NCI-H2107 treated with DMSO at 0.1 percent for 48 hours (cell line): ENCODE measurements at regions not wholly inside any gene's neighbourhood (a gene's known extent, or its start where the extent isn't known, plus 50 kb on each side); places are given as distances from the start of the nearest gene placed in this dataset.
"Not testable (repeated sequence)": the region's sequence is repeated elsewhere in the genome, so short reads cannot be mapped to it uniquely, and the experiment has no call there.

Experiments used
- DNase-seq: peaks from one replicate; lab custom pipeline; 2025; ENCODE audit not compliant: unreplicated experiment; lab: John Stamatoyannopoulos, UW

DNA sequence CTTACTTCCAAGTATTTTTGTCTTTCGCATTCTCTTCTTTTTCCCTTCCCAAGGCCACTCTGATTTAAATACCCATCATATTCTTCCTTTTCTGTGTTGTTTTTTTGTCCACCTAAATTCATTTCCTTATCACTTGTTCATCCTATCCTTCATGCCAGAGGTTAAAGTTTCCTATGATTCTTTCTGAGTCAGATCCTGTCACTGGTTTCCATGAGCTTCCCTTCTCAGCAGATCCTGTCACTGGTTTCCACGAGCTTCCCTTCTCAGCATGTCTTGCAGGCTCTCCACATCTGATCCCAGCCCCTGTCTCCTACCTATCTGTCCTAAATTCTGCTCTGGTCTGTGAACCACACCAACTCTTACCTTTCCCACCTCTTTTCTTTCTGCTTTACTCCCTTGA is 311.8 kb upstream of the RGS6 start:
- no peak for DNase-seq

DNA sequence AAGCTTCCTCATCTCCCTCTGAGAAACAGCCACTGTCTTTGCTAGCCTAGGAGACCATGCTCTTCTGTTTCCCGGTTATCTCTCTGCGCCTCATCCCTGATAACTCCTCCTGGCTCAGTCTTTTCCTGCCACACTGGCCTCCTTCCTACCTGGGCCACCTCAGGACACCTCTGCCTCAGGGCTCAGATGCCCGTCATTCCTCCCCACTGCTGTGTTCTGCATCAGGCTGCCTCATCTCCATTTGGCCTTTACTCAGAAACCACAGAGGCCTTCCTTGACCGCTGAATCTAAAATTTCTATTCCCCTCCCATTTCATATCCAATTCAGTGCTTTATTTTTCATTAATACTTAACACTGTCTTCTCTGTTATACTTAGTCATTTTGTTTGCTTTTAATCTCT is 311.0 kb upstream of the RGS6 start:
- DNase-seq = no peak

DNA sequence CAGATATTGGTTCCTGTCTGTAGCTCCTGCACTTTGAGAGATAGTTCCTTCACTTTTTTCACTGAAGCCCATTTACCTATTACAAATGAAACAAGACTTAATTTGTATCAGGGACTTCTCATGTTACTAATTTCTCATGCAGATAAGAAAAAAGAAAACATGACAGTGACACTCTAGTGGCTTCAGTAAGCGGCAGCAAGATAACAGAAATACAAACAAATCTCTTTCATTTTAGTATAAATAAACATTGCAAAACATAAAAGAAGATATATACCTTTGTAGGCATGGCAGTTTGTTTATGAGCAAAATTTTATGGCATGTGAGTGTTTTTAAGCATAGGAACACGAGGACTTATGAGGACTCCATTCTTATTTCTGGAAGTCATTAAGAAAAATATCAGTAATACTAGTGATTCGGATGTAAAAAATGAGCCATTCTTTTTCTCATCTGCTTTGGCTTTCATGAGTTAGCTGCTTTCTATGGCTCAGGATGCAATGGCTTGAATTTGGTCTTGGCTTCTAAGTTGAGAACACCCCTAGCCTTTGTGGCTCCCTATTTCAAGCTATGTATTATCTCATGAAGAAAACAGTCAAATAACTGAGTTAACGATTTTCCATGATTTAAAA is 310.1 kb upstream of the RGS6 start:
- DNase-seq = no peak

DNA sequence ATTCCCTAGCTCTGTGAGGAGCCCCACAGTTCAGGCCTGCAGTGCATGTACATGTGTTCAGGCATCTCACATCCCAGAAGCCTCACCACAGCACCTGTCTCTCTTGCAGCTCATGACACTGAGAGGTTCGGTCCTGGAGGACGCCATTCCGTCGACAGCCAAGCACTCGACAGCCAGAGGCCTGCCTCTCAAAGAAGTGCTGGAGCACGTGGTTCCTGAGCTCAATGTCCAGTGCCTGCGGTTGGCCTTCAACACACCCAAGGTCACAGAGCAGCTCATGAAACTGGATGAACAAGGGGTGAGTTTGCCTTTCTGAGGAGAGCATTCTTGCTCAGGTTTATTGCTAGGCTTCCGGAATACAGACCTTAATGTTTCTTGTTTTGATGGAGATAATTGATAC is 308.3 kb upstream of the RGS6 start:
- no peak for DNase-seq

DNA sequence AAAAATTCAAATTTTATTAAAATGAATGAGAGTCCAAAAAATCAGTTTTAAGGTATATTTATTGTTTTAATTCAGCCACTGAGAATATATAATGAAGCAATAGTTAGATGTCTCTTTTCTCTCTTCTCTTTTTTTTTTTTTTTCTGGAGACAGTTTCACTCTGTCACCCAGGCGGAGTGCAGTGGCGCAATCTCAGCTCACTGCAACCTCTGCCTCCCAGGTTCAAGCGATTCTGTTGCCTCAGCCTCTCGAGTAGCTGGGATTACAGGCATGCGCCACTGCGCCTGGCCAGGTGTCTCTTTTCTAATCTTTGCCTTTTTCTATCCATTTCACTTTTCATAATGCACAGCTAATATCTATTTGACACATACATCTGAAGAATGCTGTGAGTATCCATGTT is 307.1 kb upstream of the RGS6 start:
- no peak for DNase-seq

DNA sequence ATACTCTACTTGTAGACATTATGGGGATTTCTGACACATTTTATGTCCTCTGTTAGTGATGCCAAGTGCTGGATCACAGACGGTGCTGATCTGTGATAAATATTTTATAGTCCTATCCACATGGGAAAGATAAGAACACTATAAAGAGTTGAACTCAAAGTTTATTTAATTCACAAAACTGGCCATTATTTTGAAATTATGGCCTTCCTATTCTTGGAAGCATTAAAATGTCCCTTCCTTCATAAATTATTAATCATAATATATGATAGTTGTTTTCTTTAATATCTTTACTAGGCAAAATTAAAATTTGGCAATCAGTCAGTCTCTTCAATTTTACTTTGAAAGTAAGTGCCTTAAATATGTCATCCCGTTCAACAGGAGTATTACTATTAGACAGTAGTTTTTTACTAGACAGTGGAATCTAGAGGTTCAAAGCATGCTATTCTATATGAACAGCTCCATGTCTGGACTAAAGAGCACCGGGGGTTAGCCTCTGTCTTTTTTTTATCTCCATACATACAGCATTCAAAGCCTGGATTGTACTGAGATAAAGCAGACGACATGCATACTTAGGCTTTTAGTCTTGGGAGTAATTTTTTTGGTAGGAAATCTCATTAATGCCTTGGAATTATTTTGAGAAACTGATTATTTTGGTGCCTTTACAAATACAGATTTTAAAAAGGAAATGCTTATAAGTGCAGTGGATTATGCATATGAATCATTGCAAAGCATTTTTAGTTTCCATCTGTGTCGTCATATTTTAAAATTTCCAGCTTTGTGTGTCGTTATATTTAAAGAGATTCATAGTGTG is 306.1 kb upstream of the RGS6 start:
- no peak for DNase-seq

DNA sequence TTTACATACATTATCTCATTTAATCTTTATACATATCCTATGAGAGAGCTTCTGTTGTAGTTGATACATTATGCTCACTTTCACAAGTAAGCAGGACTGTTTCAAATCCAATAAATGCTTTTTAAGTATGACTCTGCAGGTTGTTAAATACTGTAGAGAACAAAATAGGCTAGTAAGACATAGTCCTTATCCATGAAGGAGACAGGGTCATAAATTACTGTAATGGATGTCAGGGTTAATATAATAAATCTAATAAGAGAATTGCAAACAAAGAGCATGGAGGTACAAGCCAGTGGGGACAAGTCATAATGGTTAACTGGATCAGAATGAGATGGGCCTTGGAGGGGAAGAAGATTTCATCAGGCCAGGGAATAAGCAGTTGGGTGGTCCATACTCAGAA is 303.8 kb upstream of the RGS6 start:
- no peak for DNase-seq

DNA sequence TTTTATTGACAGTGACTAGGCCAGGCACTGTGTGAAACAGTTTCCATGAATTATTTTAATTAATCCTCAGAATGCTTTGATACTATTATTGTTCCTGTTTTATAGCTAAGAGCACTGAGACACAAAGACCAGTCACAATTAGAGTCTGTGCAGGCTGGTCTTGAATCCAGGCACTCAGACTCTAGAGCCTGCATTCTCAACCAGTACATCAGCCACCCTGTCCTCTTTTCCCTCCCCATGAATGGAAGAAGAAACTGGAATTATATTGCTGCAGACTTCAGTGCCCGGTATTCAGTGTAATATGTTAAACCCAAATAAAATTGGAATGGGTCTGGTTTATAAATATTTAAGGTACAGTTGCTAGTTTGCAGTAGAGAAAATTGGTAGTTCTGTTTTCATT is 303.0 kb upstream of the RGS6 start:
- DNase-seq = no peak

DNA sequence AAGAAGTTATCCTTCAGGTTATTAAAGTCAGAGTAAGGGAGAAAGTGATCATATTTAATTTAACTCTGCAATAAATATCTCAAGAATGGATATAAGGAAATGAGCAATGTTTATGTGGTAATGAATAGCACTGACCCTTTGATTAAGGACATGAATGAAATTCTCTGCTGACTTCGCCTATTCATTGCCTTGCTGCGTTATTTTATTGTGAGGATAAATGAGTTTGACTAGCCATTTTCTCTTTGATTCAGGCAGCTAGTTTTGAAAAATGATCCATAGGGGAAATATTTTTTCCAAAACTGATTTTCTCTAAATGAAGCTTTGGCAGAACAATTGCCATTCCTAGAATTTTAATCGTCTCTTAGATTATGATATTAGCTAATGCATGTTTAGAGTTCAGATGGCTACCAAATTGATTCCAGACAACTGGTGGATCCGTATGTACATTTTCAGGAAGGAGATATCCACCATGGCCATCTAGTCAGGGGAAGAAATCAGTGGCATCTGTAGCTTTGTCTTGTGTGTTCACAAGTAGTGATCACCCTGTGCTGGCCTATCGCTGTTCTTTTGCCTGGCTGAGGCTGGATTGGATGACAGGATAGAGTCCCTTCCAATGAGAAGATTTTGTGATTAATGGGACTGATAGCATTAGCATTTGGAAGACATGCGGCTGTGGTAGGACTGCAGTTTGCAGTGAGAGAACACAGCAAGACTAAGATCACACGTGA is 302.3 kb upstream of the RGS6 start:
- no peak for DNase-seq

DNA sequence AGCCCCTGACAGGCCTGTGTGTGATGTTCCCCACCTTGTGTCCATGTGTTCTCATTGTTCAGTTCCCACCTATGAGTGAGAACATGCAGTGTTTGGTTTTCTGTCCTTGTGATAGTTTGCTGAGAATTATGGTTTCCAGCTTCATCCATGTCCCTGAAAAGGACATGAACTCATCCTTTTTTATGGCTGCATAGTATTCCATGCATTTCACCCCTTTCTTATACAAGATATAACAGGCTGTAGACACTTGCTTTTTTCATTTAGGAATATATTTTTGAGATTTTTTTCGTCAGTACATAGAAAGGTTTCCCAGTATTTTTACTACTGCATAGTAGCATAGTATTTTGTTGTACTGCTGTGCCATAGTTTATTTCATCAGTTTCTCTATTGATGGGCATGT is 301.2 kb upstream of the RGS6 start:
- DNase-seq = not testable (repeated sequence)

DNA sequence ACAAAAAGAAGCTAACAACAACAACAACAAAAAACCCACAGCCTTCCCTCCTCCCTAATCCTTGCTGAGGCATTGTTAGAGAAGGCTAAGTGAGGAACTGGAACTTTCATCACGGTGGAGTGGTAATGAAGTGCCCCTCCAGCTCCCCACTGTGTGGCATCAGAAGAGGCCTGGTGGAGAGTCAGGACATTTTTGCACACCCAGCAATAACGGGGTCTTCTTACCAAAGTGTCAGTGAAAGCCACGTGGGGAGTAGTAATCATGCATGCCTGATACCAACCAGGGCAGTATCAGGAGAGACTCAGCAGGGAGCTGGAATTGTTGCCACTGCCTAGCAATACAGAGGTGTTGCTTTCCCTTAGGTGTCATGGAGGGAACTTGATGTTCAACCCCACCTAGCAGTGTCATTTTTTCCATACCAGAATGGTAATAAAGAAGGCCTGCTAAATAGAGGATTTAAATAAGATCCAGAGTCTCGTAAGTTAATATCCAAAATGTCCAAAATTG is 299.7 kb upstream of the RGS6 start:
- DNase-seq = no peak

DNA sequence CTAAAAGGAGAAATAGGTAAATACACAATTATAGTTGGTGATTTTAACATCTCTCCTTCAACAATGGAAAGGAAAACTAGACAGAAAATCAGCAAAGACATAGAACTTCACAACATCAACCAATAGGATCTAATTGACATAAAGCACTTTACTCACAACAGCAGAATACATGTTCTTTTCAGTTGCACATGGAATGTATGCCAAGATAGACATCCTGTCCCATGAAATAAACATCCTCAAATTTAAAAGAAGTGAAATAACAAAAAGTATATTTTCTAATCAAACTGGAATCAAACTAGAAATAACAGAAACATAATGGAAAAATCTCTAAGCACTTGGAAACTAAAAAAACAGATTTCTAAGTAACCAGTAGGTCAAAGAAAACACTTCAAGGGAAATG is 296.2 kb upstream of the RGS6 start:
- DNase-seq = no peak

DNA sequence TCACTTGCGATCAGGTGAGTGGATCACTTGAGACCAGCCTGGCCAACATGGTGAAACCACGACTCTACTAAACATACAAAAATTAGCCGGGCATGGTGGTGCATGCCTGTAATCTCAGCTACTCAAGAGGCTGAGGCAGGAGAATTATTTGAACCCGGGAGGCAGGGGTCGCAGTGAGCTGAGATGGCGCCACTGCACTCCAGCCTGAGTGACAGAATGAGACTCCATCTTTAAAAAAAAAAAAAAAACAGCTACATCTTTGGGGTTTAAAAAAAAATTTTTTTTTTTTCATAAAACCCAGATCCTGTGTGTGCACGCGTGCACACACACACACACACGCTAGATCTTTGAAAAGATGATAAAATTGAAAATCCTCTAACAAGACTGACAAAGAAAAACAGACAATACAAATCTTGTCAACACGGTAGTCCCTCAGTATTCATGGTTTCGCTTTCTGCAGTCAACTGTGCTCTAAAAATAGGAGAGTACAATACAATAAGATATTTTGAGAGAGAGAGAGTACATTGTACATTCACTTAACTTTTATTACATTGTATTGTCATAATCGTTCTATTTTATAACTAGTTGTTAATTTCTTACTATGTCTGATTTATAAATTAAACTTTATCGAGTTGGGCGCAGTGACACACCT is 295.3 kb upstream of the RGS6 start:
- no peak for DNase-seq

DNA sequence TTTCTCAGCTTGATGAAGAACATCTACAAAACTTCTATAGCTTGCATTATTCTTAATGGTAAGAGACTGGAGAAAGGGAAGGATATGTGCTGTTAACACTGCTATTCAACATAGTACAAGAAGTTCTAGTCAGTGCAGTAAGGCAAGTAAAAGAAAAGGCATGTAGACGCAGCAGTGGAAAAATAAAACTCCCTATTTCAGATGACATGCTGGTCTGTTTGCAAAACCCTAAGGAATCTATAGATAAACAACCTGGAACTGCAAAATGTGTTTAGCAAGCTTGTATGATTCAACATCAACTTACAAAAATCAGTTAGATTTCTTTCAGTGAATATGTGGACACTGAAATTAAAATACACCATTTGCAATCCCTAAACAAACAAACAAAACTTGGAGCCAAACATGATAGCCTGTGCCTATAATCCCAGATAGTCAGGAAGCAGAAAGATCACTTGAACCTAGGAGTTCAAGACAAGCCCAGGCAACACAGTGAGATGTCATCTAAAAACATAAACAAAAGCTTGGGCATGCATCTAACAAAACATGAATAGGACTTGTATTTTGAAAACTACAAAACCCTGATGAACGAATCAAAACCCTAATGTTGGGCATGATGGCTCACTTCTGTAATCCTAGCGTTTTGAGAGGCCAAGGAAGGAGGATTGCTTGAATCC is 293.6 kb upstream of the RGS6 start:
- DNase-seq = no peak

DNA sequence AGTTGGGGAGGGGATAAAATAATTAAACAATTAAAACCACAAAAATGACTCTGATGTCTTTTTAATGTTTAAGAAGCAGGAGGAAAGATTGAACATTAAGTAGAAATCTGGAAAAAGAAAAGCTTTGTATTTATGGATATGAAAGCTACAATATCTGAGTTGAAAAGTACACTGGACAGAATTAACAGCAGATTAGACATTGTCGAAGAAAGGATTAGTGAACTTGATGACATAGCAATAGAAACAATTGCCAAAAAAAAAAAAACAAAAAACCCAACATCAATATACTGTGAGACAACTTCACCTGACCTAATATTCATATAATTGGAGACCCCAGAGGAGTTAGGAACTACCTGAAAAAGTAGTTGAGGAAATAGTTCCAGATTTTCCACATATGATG is 289.5 kb upstream of the RGS6 start:
- DNase-seq = no peak

DNA sequence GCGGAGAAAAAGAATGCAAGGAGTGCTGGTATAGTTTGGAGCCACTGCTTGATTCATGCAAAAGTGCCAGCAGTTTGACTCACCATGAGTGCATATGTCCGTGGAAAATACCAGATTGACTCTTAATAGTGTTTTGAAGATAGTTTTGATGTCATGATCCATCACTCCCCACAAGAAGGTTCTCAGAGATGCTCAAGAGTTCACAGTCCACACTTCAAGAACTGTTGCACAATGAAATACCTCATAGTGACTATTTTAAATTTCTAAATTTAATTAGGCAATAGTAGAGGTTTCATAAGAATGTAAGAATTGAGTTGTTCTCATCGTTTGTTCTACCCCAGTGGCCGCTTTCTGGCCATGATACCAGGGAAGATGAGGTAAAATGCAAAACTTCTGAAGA is 286.6 kb upstream of the RGS6 start:
- no peak for DNase-seq

DNA sequence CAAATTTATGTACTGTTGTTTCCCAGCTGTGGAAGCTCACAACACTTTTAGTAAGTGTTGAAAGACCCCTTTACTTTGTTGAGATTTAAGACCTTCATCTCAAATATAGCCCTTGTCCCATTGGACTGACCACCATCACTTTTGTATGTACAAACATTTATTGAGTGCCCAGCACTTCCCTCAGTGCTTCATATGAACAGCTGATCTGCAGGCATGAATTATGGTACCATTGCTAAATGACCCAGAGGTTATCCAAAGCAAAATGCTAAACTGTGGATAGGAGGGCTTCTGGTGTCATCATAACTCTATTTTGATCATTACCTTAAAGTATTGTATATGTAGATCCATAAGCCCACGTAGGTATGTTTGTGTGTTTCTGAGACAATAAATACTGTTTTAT is 285.7 kb upstream of the RGS6 start:
- DNase-seq = no peak

DNA sequence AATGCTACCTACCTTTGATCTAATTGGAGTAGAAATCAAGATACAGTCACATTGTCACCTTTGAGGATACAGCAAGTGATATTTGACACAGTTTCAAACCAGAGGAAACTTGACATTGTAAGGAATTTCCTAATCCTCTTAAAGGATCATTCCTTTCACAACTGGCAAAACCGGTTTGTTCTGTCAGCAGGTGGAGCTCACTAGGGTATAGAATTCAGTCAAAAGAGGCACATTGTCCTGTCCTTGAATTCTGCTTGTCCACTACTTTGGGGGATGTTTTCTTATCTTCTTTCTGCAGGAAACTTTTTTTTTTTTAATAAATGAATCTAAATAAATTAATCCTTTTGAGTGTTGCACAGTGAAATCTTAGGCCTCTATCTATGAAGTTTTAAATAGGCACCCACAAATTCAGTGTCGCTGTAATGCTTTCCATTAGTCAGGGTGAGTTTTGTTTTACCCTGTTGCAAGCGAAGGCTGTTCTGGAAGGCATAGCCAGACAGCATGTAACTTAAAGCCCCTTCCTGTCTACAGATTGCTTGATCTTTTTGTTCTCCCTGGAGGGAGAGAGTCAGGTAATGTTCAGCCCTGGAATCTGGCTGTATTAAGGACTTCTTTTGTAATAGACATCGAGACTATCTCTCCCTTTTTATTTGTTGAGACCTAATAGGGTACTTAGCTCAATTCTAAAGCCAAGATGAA is 285.0 kb upstream of the RGS6 start:
- no peak for DNase-seq

DNA sequence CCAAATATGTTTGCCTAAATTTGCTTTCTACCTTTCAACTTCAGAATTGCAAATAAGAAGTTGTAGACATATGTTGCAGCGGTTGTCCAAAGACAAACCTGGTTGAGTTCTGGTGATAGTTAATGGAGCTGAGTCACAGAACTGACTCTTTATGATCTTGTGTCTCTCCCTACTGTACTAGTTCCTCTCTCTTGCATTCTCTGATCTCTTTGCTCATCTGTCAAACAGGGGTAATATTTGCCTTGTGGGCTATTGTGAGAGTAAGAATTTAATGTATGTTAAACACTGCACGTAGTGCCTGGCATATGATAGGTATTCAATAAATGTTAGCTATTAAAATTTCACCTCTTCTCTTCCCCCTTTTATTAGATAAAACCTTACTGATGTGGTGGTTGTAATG is 283.5 kb upstream of the RGS6 start:
- DNase-seq = no peak

DNA sequence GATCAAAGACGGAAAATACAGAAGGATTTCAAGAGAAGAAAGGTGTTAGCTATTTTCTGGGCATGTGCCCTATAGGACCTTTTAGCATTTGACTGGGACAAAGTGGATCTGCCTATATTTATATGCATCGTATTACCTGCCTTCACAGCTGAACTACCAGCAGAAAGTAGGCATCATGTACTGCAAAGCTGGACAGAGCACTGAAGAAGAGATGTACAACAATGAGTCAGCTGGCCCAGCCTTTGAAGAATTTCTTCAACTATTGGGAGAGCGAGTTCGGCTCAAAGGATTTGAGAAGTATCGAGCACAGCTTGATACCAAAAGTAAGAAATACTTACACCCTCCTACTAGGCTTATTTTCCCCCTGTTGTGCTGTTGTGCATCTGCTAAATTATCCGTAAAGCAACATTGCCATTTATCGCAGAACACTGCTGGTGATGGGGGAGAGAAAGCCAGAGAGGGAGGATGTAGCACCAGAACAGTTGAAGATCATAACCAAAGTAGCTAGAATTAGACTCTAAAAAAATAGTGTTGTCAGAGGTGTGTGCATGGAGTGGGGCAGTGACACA is 282.0 kb upstream of the RGS6 start:
- no peak for DNase-seq
